Hepatocyte (in vitro differentiated cells): ENCODE measurements at regions not wholly inside any gene's neighbourhood (a gene's known extent, or its start where the extent isn't known, plus 50 kb on each side); places are given as distances from the start of the nearest gene placed in this dataset.

Source experiments
- CTCF ChIP-seq: fragments of 200-600 bp; sonication (generic); IDR thresholded peaks from 2 replicates; pipeline ENCODE4 v1.5.1; 2016; ENCODE audit warnings: antibody characterized with exemption, mild to moderate bottlenecking; ENCODE audit not compliant: poor library complexity
- EZH2 ChIP-seq: fragments of 200-600 bp; sonication (generic); IDR thresholded peaks from 2 replicates; pipeline ENCODE4 v1.6.1; 2016; ENCODE audit warnings: antibody characterized with exemption, mild to moderate bottlenecking, borderline replicate concordance
- EZH2phosphoT487 ChIP-seq: fragments of 200-600 bp; sonication (generic); IDR thresholded peaks from one replicate; pipeline ENCODE4 v1.6.1; 2018; ENCODE audit warnings: antibody characterized with exemption, mild to moderate bottlenecking, low read depth, moderate library complexity; ENCODE audit not compliant: unreplicated experiment, severe bottlenecking

DNA sequence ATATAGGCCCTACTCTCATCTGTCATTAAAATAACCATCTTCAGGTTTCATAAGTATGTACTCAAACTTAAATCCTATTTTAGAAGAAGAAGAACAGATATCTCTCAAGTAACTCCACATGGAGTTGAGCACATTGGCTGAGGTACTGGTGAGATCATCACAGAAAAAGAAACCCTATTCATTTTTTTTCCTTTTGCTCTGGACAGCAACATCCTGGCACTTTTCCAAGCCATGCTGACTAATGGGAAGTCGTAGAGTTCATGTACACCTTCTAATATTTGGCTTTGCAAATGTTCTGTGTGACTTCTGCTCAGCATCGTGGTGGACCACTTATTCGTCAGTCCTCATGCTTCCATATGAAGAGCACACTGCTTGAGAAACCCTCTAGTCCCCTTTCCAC is 336.0 kb upstream of the KCNH8 start:
- no peak for TF ChIP-seq CTCF
- TF ChIP-seq EZH2phosphoT487 = no peak
- no peak for TF ChIP-seq EZH2
